AG04450 (cell line): ENCODE measurements at regions not wholly inside any gene's neighbourhood (a gene's known extent, or its start where the extent isn't known, plus 50 kb on each side); places are given as distances from the start of the nearest gene placed in this dataset.

Source experiments
- CTCF ChIA-PET: fragments of 300-600, 350-600 bp; formaldehyde crosslinking; extraction: SDS; loops from one replicate; lab custom pipeline; 2022; ENCODE audit warnings: antibody characterized with exemption, inconsistent platforms; lab: Charles Lee
- POLR2A ChIA-PET: fragments of 350-600 bp; formaldehyde crosslinking; extraction: SDS; loops from one replicate; lab custom pipeline; 2021; ENCODE audit warnings: antibody characterized with exemption, inconsistent platforms; lab: Yijun Ruan, JAX
- DNase-seq: peaks from one replicate; pipeline ENCODE4 v3.0.0-alpha.2; 2011; ENCODE audit warnings: low read depth, low spot score
- H3K27ac ChIP-seq: one replicate; pipeline ENCODE4 v1.5.1; 2012; ENCODE audit warnings: low read depth, low read length, control low read depth
- H3K27me3 ChIP-seq: one replicate; pipeline ENCODE4 v1.6.0; 2012; ENCODE audit warnings: low read length; ENCODE audit not compliant: control insufficient read depth, insufficient read depth
- H3K4me3 ChIP-seq: 2 replicates; pipeline ENCODE4 v1.5.1; 2011; ENCODE audit warnings: mild to moderate bottlenecking, low read depth, low read length, control low read depth
- H3K9me3 ChIP-seq: 2 replicates; pipeline ENCODE4 v1.5.1; 2012; ENCODE audit warnings: low read length; ENCODE audit not compliant: control insufficient read depth, insufficient read depth
- CTCF ChIP-seq: IDR thresholded peaks from 2 replicates; pipeline ENCODE4 v1.5.1; 2011; ENCODE audit warnings: low read depth, low read length, control low read depth, inconsistent platforms

- Histone ChIP-seq H3K27me3 (peaks cover 7% of the 10 kb centered on the region), H3K4me3 (no peak overlapping the region), H3K9me3 (no peaks in the 10 kb centered on the region), H3K27ac (no peak overlapping the region)
- no peak for DNase-seq
- no peak for TF ChIP-seq CTCF
- POLR2A ChIA-PET: no interaction called here
- CTCF ChIA-PET: no interaction called here
Observed at GRCh38 chr11:129595038-129595962, 219.7 kb downstream of the BARX2 start.

DNA sequence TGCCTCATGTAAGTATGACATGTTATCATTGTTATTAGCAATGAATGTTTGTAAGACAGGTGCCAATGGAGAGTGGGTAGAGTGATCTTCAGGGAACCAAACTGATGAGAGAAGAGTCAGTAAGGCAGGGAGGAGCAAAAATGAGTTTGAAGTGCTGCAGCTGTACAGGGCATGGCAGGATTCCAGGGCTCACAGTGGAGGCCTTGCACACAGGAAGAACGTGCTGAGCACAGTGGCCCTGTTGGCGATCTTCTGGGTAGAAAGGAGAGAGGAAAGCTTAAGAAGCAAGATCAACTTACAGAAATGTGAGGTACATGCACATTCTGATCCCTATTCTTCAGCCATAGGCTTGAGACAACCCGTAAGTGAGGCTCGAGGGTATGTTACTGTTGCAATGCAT, 219.3 kb upstream of the TMEM45B start:
- H3K4me3 ChIP-seq: no peak overlapping the region
- peaks cover 7% of the 10 kb centered on the region for H3K27me3 ChIP-seq
- no peak for TF ChIP-seq CTCF
- no peak overlapping the region for H3K27ac ChIP-seq
- POLR2A ChIA-PET: no interaction called here
- no peak for DNase-seq
- H3K9me3 ChIP-seq: no peaks in the 10 kb centered on the region
- CTCF ChIA-PET: no interaction called here

GRCh38 chr11:129598378-129598777, 217.3 kb upstream of the TMEM45B start:
- Histone ChIP-seq H3K4me3 (no peak overlapping the region), H3K27me3 (peaks cover 2% of the 10 kb centered on the region), H3K9me3 (no peaks in the 10 kb centered on the region), H3K27ac (no peak overlapping the region)
- ChIA-PET POLR2A (no interaction called here), CTCF (no interaction called here)
- DNase-seq: no peak
- TF ChIP-seq CTCF: no peak

GRCh38 chr11:129605815-129606214, 209.8 kb upstream of the TMEM45B start:
- ChIA-PET POLR2A (no interaction called here), CTCF (no interaction called here)
- H3K27me3 ChIP-seq: peaks cover 4% of the 10 kb centered on the region
- DNase-seq: no peak
- no peak overlapping the region for H3K27ac ChIP-seq
- no peaks in the 10 kb centered on the region; the same call in 1 of the 2 replicates for H3K9me3 ChIP-seq
- TF ChIP-seq CTCF: no peak
- no peak overlapping the region for H3K4me3 ChIP-seq

DNA sequence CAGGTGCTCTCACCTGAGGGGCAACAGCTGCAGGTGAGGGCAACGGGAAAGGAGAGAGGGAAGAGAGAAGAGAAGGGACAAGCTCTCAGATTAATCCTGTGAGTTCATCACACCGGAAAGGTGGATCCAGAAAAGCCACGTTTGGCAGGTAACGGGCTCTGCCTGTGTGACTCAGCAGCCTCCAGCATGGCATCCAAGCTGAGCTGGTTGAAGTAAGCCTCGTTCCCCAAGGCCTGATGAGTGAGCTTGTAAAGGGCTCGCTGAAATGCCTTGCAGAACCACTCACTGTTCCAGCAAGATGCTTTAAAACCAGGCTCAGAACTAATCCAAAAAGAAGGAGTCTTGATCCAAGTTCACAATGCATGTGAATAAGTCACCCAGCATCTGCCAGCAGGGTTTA, 206.9 kb upstream of the TMEM45B start:
- POLR2A ChIA-PET: no interaction called here
- CTCF ChIA-PET: no interaction called here
- Histone ChIP-seq H3K9me3 (no peaks in the 10 kb centered on the region; the same call in 1 of the 2 replicates), H3K4me3 (no peak overlapping the region), H3K27ac (no peak overlapping the region), H3K27me3 (peaks cover 10% of the 10 kb centered on the region)
- TF ChIP-seq CTCF: no peak
- no peak for DNase-seq
